ENCODE measurements at regions not wholly inside any gene's neighbourhood (a gene's known extent, or its start where the extent isn't known, plus 50 kb on each side); places are given as distances from the start of the nearest gene placed in this dataset.
"Not testable (repeated sequence)": the region's sequence is repeated elsewhere in the genome, so short reads cannot be mapped to it uniquely, and the experiment has no call there.

- no peak overlapping the region for H3K4me3 ChIP-seq (ENCODE audit: low read depth, low read length)
Observed at GRCh38 chr22:34395370-34395769, 475.1 kb upstream of the LARGE1 start.

GRCh38 chr22:34403667-34404066, 483.4 kb upstream of the LARGE1 start:
- no peak for DNase-seq (ENCODE audit: low read depth)
- H3K4me3 ChIP-seq (ENCODE audit: low read depth, low read length) = no peak overlapping the region

More at GRCh38 chr22:34395370-34395769, 475.1 kb upstream of the LARGE1 start:
- no peak for DNase-seq (ENCODE audit: low read depth)

- DNase-seq (ENCODE audit: low read depth) = no peak
- no peak overlapping the region for H3K4me3 ChIP-seq (ENCODE audit: low read depth, low read length)
Observed at GRCh38 chr22:34410111-34410510, 489.8 kb upstream of the LARGE1 start.

GRCh38 chr22:34414467-34415440, 494.5 kb upstream of the LARGE1 start:
- H3K4me3 ChIP-seq (ENCODE audit: low read depth, low read length) = no peak overlapping the region
- no peak for DNase-seq (ENCODE audit: low read depth)

GRCh38 chr22:34416022-34416860, 496.0 kb upstream of the LARGE1 start:
- DNase-seq (ENCODE audit: low read depth) = no peak
- H3K4me3 ChIP-seq (ENCODE audit: low read depth, low read length) = no peak overlapping the region

- not testable (repeated sequence) for DNase-seq (ENCODE audit: low read depth); H3K4me3 ChIP-seq (ENCODE audit: low read depth, low read length)
Observed at GRCh38 chr22:34422948-34423347, 502.7 kb upstream of the LARGE1 start.

GRCh38 chr22:34427436-34427835, 507.2 kb upstream of the LARGE1 start:
- H3K4me3 ChIP-seq (ENCODE audit: low read depth, low read length) = no peak overlapping the region
- no peak for DNase-seq (ENCODE audit: low read depth)

GRCh38 chr22:34427841-34428240, 507.6 kb upstream of the LARGE1 start:
- no peak overlapping the region for H3K4me3 ChIP-seq (ENCODE audit: low read depth, low read length)
- no peak for DNase-seq (ENCODE audit: low read depth)

- no peak for DNase-seq (ENCODE audit: low read depth)
- no peak overlapping the region for H3K4me3 ChIP-seq (ENCODE audit: low read depth, low read length)
Observed at GRCh38 chr22:34429314-34429713, 509.0 kb upstream of the LARGE1 start.

GRCh38 chr22:34430386-34430785, 510.1 kb upstream of the LARGE1 start:
- H3K4me3 ChIP-seq (ENCODE audit: low read depth, low read length) = no peak overlapping the region
- no peak for DNase-seq (ENCODE audit: low read depth)

- DNase-seq (ENCODE audit: low read depth) = no peak
- no peak overlapping the region for H3K4me3 ChIP-seq (ENCODE audit: low read depth, low read length)
Observed at GRCh38 chr22:34434371-34434770, 514.1 kb upstream of the LARGE1 start.

- no peak for DNase-seq (ENCODE audit: low read depth)
- H3K4me3 ChIP-seq (ENCODE audit: low read depth, low read length) = no peak overlapping the region
Observed at GRCh38 chr22:34437140-34437539, 516.9 kb upstream of the LARGE1 start.

GRCh38 chr22:34454598-34454997, 534.3 kb upstream of the LARGE1 start:
- no peak for DNase-seq (ENCODE audit: low read depth)
- H3K4me3 ChIP-seq (ENCODE audit: low read depth, low read length) = no peak overlapping the region

GRCh38 chr22:34462795-34463194, 542.5 kb upstream of the LARGE1 start:
- H3K4me3 ChIP-seq (ENCODE audit: low read depth, low read length) = no peak overlapping the region
- no peak for DNase-seq (ENCODE audit: low read depth)

GRCh38 chr22:34475886-34476285, 555.6 kb upstream of the LARGE1 start:
- no peak for DNase-seq (ENCODE audit: low read depth)
- H3K4me3 ChIP-seq (ENCODE audit: low read depth, low read length) = no peak overlapping the region

- DNase-seq (ENCODE audit: low read depth) = no peak
- no peak overlapping the region for H3K4me3 ChIP-seq (ENCODE audit: low read depth, low read length)
Observed at GRCh38 chr22:34476762-34477161, 556.5 kb upstream of the LARGE1 start.

GRCh38 chr22:34481090-34481489, 560.8 kb upstream of the LARGE1 start:
- no peak overlapping the region for H3K4me3 ChIP-seq (ENCODE audit: low read depth, low read length)
- DNase-seq (ENCODE audit: low read depth) = no peak

GRCh38 chr22:34486381-34486780, 566.1 kb upstream of the LARGE1 start:
- DNase-seq (ENCODE audit: low read depth) = no peak
- no peak overlapping the region for H3K4me3 ChIP-seq (ENCODE audit: low read depth, low read length)

GRCh38 chr22:34489861-34490260, 569.6 kb upstream of the LARGE1 start:
- no peak overlapping the region for H3K4me3 ChIP-seq (ENCODE audit: low read depth, low read length)
- no peak for DNase-seq (ENCODE audit: low read depth)

- no peak overlapping the region for H3K4me3 ChIP-seq (ENCODE audit: low read depth, low read length)
- no peak for DNase-seq (ENCODE audit: low read depth)
Observed at GRCh38 chr22:34490886-34491285, 570.6 kb upstream of the LARGE1 start.

All from skeletal muscle cell (primary cell).